NT2/D1 (cell line): ENCODE measurements at regions not wholly inside any gene's neighbourhood (a gene's known extent, or its start where the extent isn't known, plus 50 kb on each side); places are given as distances from the start of the nearest gene placed in this dataset.

ENCODE experiments used
- SUZ12 ChIP-seq: IDR thresholded peaks from 2 replicates; pipeline ENCODE4 v1.6.1; 2011; ENCODE audit not compliant: insufficient read length, insufficient read depth; ENCODE audit errors: extremely low read depth
- YY1 ChIP-seq: IDR thresholded peaks from 2 replicates; pipeline ENCODE4 v1.6.1; 2011; ENCODE audit not compliant: insufficient read length, insufficient read depth
- ZNF274 ChIP-seq: IDR thresholded peaks from 2 replicates; pipeline ENCODE4 v1.6.1; 2011; ENCODE audit warnings: mild to moderate bottlenecking, low read depth, low read length

DNA sequence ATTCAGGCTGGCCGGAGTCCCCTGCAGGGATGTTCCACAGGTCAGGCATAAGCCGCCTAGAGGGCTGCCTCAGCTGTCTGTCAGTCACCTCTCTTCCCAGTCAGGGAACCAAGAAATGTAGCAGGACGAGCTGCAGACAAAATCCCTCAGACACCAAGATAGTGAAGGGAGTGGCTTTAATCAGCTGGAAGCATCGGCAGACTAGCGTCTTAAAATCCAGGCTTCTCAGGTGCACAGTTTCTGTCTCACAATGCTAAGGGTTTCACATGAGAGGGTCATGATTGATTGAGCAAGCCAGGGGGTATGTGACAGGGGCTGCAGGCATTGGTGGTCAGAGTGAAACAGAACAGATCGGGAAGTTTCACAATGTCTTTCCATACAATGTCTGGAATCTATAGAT is 247.2 kb downstream of the CDH10 start:
- TF ChIP-seq ZNF274 (no peak), SUZ12 (no peak), YY1 (no peak)
